HFFc6 (cell line): ENCODE measurements at regions not wholly inside any gene's neighbourhood (a gene's known extent, or its start where the extent isn't known, plus 50 kb on each side); places are given as distances from the start of the nearest gene placed in this dataset.

Experiments
- DNase-seq: peaks from one replicate; pipeline ENCODE4 v3.0.0-alpha.2; 2018
- H3K27ac Mint-ChIP-seq: 2 replicates; pipeline ENCODE4 v1.8.0; 2020; ENCODE audit warnings: mild to moderate bottlenecking, mixed read lengths
- H3K27me3 Mint-ChIP-seq: 2 replicates; pipeline ENCODE4 v1.8.0; 2021; ENCODE audit warnings: mild to moderate bottlenecking, moderate library complexity, mixed read lengths; ENCODE audit not compliant: insufficient read depth
- H3K36me3 Mint-ChIP-seq: 2 replicates; pipeline ENCODE4 v1.8.0; 2021; ENCODE audit warnings: low read depth, mixed read lengths
- H3K4me1 Mint-ChIP-seq: 2 replicates; pipeline ENCODE4 v1.8.0; 2020; ENCODE audit warnings: low read depth, mixed read lengths
- H3K4me3 Mint-ChIP-seq: 2 replicates; pipeline ENCODE4 v1.8.0; 2020; ENCODE audit warnings: mild to moderate bottlenecking, moderate library complexity, mixed read lengths
- H3K9me3 Mint-ChIP-seq: 2 replicates; pipeline ENCODE4 v1.8.0; 2020; ENCODE audit warnings: mild to moderate bottlenecking, mixed read lengths
- CTCF ChIP-seq: fragments of 200-600 bp; sonication (generic); IDR thresholded peaks from 2 replicates; pipeline ENCODE4 v1.5.0; 2021; ENCODE audit warnings: antibody characterized with exemption, mild to moderate bottlenecking

GRCh38 chr9:7523426-7524043, 276.0 kb downstream of the DMAC1 start:
- no peak for TF ChIP-seq CTCF
- H3K36me3 Mint-ChIP-seq: no peaks in the 10 kb centered on the region
- H3K9me3 Mint-ChIP-seq: no peaks in the 10 kb centered on the region
- H3K4me3 Mint-ChIP-seq: no peak overlapping the region
- no peaks in the 10 kb centered on the region for H3K4me1 Mint-ChIP-seq
- H3K27me3 Mint-ChIP-seq: no peaks in the 10 kb centered on the region
- no peak for DNase-seq
- no peak overlapping the region for H3K27ac Mint-ChIP-seq

DNA sequence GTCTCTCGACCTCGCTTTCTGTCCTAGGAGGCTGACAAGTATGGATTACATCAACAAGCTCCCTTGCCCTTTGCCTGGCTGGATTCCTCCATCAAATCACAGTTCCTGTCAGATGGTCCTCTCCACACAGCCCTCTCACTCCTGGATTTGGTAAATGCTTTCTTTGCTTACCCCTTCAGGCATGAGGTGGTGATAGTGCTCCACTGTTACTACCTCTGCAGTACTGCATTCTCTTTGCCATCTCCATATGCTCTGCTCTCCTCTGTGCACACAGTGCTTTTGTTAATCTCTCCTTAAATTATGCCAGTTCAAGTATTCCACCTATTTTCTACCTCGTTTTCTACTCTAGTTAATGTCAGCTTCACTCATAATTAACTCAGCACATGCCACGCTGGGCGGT, 279.2 kb downstream of the DMAC1 start:
- Mint-ChIP-seq H3K36me3 (no peaks in the 10 kb centered on the region), H3K27ac (no peak overlapping the region), H3K4me3 (no peak overlapping the region), H3K9me3 (peaks cover 5% of the 10 kb centered on the region; the same call in 1 of the 2 replicates), H3K27me3 (no peaks in the 10 kb centered on the region), H3K4me1 (no peaks in the 10 kb centered on the region)
- no peak for TF ChIP-seq CTCF
- DNase-seq: no peak

DNA sequence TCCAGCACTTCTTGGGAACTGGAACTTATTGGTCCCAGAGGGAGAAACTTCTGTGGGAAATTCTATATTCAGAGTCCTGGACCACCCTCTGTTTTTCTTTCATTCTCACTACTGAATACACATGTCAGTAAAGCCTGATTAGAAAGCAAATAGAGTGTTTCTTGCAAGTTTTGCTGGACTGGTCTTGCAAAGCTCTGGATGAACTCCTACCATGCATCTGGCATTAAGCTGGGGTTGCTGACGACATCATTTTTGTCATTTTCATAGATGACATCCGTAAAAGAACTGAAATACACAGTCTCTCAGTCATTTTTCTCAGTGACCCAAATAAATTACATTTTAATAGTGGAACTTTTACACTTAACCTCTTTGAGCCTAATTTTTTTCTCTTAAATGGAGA, 283.2 kb downstream of the DMAC1 start:
- no peak overlapping the region for H3K4me3 Mint-ChIP-seq
- no peaks in the 10 kb centered on the region for H3K4me1 Mint-ChIP-seq
- TF ChIP-seq CTCF: no peak
- DNase-seq: no peak
- no peaks in the 10 kb centered on the region for H3K36me3 Mint-ChIP-seq
- peaks cover 5% of the 10 kb centered on the region; the same call in 1 of the 2 replicates for H3K9me3 Mint-ChIP-seq
- H3K27me3 Mint-ChIP-seq: no peaks in the 10 kb centered on the region
- no peak overlapping the region for H3K27ac Mint-ChIP-seq

DNA sequence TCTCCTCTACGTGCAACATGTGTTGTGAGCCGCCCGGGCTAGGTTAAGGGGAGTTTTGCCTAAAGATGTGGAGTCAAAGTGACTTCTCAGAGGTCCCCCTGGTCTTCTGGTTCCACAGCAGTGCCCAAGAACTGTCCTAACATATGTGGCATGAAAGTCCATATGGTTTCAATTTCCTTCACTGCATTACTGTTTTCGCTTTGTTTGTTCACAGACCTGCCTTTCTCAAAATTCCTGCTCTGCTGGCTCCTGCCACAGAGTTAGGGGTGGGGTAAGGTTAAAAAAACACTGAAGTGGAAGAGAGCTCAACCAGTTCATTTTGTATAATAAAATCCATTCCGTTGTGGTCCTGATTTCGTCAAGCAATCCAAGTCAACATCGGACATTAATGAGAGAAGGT, 289.4 kb downstream of the DMAC1 start:
- no peak overlapping the region for H3K27ac Mint-ChIP-seq
- H3K4me1 Mint-ChIP-seq: no peaks in the 10 kb centered on the region
- H3K9me3 Mint-ChIP-seq: peaks cover 5% of the 10 kb centered on the region; the same call in 1 of the 2 replicates
- TF ChIP-seq CTCF: no peak
- H3K27me3 Mint-ChIP-seq: no peaks in the 10 kb centered on the region
- H3K4me3 Mint-ChIP-seq: no peak overlapping the region
- no peaks in the 10 kb centered on the region for H3K36me3 Mint-ChIP-seq
- DNase-seq: no peak

DNA sequence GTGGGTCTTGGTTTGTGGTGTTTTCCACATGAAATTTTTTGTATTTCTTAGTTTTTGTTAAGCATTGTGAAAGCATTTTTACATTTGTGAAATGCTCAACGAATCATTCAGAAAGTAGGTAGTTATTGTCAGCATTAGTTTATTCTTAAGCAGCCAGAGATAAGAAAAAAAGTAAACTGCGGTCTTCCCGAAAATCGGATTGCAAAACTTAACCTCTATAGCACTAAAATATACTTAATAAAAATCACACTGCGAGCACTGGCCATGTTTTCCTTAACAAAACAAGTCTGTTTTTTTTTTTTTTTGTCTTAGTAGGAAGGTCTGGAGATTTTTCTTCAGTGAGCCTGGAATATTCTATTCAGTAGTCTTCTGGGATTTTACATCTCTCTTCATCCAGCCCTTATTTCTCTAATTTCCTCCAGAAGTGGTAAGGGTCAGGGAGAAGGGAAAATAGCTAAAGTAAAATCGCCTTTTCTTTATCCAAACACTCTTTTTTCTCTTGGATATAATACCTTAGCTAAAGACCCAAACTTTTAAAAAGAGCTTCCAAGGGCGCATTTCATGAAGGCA, 289.9 kb downstream of the DMAC1 start:
- no peak overlapping the region for H3K4me3 Mint-ChIP-seq
- no peaks in the 10 kb centered on the region for H3K4me1 Mint-ChIP-seq
- H3K27ac Mint-ChIP-seq: no peak overlapping the region
- TF ChIP-seq CTCF: no peak
- no peaks in the 10 kb centered on the region for H3K27me3 Mint-ChIP-seq
- H3K9me3 Mint-ChIP-seq: peaks cover 5% of the 10 kb centered on the region
- no peak for DNase-seq
- H3K36me3 Mint-ChIP-seq: no peaks in the 10 kb centered on the region
